ENCODE measurements at regions not wholly inside any gene's neighbourhood (a gene's known extent, or its start where the extent isn't known, plus 50 kb on each side); places are given as distances from the start of the nearest gene placed in this dataset.

DNA sequence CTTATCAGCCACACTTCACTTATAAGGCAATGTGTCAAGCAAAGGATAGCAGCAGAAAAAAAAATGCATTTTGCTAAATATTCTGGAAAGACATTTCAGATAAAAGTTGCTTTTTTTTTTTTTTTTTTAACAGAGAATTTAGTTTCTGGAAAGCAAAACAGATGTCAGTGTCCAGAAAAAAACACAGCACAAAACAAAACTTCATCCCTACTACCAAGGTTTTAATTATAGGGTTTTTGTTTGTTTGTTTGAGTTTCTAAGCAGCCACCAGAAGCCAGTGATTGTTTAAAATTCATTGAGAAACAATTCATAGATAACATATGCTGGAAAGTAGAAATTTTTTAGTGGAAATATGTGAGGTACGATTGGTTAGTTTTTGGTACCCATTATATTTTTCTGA, 1202.7 kb downstream of the OTOL1 start:
- in situ Hi-C loops (cut with MboI): no loop called here
- no peak for FAIRE-seq
- Histone ChIP-seq H3K4me2 (ENCODE audit: control insufficient read depth, insufficient read depth) (no peak overlapping the region), H3K9me3 (replicated peaks; ENCODE audit: control insufficient read depth, insufficient read depth, low read length) (no peaks in the 10 kb centered on the region), H3K4me1 (ENCODE audit: control insufficient read depth, insufficient read depth, low read length) (no peaks in the 10 kb centered on the region), H3K27ac (ENCODE audit: control insufficient read depth, insufficient read depth) (no peak overlapping the region), H4K20me1 (ENCODE audit: control insufficient read depth, insufficient read depth) (no peaks in the 10 kb centered on the region), H3K36me3 (ENCODE audit: control insufficient read depth in 2 of 2, insufficient read depth in 2 of 2, low read length in 1 of 2) (no peaks in the 10 kb centered on the region), H2AFZ (ENCODE audit: control insufficient read depth, low read depth, low read length) (no peak overlapping the region), H3K79me2 (ENCODE audit: control insufficient read depth, insufficient read depth, low read length) (no peaks in the 10 kb centered on the region), H3K27me3 (replicated peaks in 1 of 2; ENCODE audit: control insufficient read depth in 2 of 2, insufficient read depth in 2 of 2, low read length in 1 of 2) (no peaks in the 10 kb centered on the region), H3K4me3 (no peak overlapping the region), H3K9ac (ENCODE audit: control insufficient read depth, insufficient read depth, low read length) (no peak overlapping the region)
- ChIA-PET SMC1A (ENCODE audit: uncharacterized antibody, unreplicated experiment) (no interaction called here), POLR2A (no interaction called here), RAD21 (ENCODE audit: unreplicated experiment) (no interaction called here), CTCF (no interaction called here)
- no TSS peak for BruUV-seq (replicated peaks)
- ATAC-seq: no peak
- intact Hi-C loops (cut with micrococcal nuclease; ENCODE audit: unreplicated experiment): no loop called here
- no peak for DNase-seq (ENCODE audit: low read depth, low spot score)
- no peak for TF ChIP-seq RB1 (IDR thresholded peaks at IDR 0.05; ENCODE audit: borderline replicate concordance)
- TF ChIP-seq JUNB (IDR thresholded peaks at IDR 0.05): no peak
- TF ChIP-seq NFXL1 (IDR thresholded peaks at IDR 0.05; ENCODE audit: borderline replicate concordance): no peak
- TF ChIP-seq KDM1A (IDR thresholded peaks at IDR 0.05; ENCODE audit: borderline replicate concordance): no peak
- no peak for TF ChIP-seq KLF5 (IDR thresholded peaks at IDR 0.05; ENCODE audit: partially characterized antibody)
- TF ChIP-seq CREB1 (IDR thresholded peaks at IDR 0.05; ENCODE audit: low read depth): no peak
- TF ChIP-seq, protein P1, sequence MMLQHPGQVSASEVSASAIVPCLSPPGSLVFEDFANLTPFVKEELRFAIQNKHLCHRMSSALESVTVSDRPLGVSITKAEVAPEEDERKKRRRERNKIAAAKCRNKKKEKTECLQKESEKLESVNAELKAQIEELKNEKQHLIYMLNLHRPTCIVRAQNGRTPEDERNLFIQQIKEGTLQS (IDR thresholded peaks at IDR 0.05; ENCODE audit: borderline replicate concordance, extremely low read depth, low read depth, low read length): no peak
- no peak for TF ChIP-seq STAT3 (IDR thresholded peaks at IDR 0.05; ENCODE audit: low read depth, low read length)
- no peak for TF ChIP-seq ZNF217 (IDR thresholded peaks at IDR 0.05)
- no peak for TF ChIP-seq SMAD1 (IDR thresholded peaks at IDR 0.05; ENCODE audit: low read depth, partially characterized antibody)
- TF ChIP-seq WRNIP1 (IDR thresholded peaks at IDR 0.05; ENCODE audit: borderline replicate concordance, low read depth, low read length): no peak
- TF ChIP-seq, protein P2, sequence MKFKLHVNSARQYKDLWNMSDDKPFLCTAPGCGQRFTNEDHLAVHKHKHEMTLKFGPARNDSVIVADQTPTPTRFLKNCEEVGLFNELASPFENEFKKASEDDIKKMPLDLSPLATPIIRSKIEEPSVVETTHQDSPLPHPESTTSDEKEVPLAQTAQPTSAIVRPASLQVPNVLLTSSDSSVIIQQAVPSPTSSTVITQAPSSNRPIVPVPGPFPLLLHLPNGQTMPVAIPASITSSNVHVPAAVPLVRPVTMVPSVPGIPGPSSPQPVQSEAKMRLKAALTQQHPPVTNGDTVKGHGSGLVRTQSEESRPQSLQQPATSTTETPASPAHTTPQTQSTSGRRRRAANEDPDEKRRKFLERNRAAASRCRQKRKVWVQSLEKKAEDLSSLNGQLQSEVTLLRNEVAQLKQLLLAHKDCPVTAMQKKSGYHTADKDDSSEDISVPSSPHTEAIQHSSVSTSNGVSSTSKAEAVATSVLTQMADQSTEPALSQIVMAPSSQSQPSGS (IDR thresholded peaks at IDR 0.05; ENCODE audit: low read length): no peak
- TF ChIP-seq NBN (IDR thresholded peaks at IDR 0.05): no peak
- TF ChIP-seq EED (IDR thresholded peaks at IDR 0.05; ENCODE audit: low read depth): no peak
- TF ChIP-seq CBX5 (IDR thresholded peaks at IDR 0.05; ENCODE audit: low read depth): no peak
- no peak for TF ChIP-seq YY1 (IDR thresholded peaks at IDR 0.05; ENCODE audit: low read depth, low read length)
- 0% methylated on average over 1 of the region's 1 CpG for WGBS (ENCODE audit: insufficient coverage, insufficient replicate concordance, low lambda C conversion rate, missing lambda C conversion rate)
